A549 (cell line): ENCODE measurements at regions not wholly inside any gene's neighbourhood (a gene's known extent, or its start where the extent isn't known, plus 50 kb on each side); places are given as distances from the start of the nearest gene placed in this dataset.

Source experiments
- ATAC-seq, 2 experiments: fragments of 200-7000 bp in 1 of 2; fragments of >200 bp in 1 of 2; cut with Nextera tagmentation in 1 of 2; cut with Tn5 transposase in 1 of 2; 3 replicates each; pipeline versions ENCODE4 v1.8.0 to v1.9.1; 2018 to 2020; ENCODE audit warnings: mild to moderate bottlenecking in 1 of 2, moderate library complexity in 1 of 2
- CTCF ChIA-PET: fragments of 300-600 bp; sonication (Branson Sonifier 250); formaldehyde crosslinking; extraction: SDS; loops from one replicate; lab custom pipeline; 2021; ENCODE audit warnings: antibody characterized with exemption, inconsistent platforms; lab: Yijun Ruan, JAX
- POLR2A ChIA-PET: fragments of 350-600 bp; formaldehyde crosslinking; extraction: SDS; loops from one replicate; lab custom pipeline; 2021; ENCODE audit warnings: antibody characterized with exemption, inconsistent platforms; lab: Yijun Ruan, JAX
- DNase-seq, 2 experiments: peaks; one replicate each; pipeline versions ENCODE4 v3.0.0 to v3.0.0-alpha.2; 2011 to 2016; ENCODE audit warnings: low read depth in 1 of 2, low spot score in 1 of 2
- FAIRE-seq: peaks from 2 replicates; lab custom pipeline; 2011; peaks lifted over from hg19 to GRCh38; lab: Jason Lieb, UNC
- H3K27ac ChIP-seq, 2 experiments: fragments of >200 bp; sonication (Bioruptor Twin); formaldehyde crosslinking; 3 replicates each; pipeline ENCODE4 v1.5.1; 2016 to 2017
- H3K4me1 ChIP-seq: fragments of >200 bp; sonication (Bioruptor Twin); formaldehyde crosslinking; 3 replicates; pipeline ENCODE4 v1.6.1; 2016
- H3K4me2 ChIP-seq: fragments of >200 bp; sonication (Bioruptor Twin); formaldehyde crosslinking; 3 replicates; pipeline ENCODE4 v1.6.1; 2016
- H3K4me3 ChIP-seq: fragments of >200 bp; sonication (Bioruptor Twin); formaldehyde crosslinking; 3 replicates; pipeline ENCODE4 v1.5.1; 2016
- H3K9me3 ChIP-seq: fragments of >200 bp; sonication (Bioruptor Twin); formaldehyde crosslinking; 3 replicates; pipeline ENCODE4 v1.6.1; 2016
- CBX2 ChIP-seq: fragments of 200-600 bp; sonication (generic); IDR thresholded peaks from 2 replicates; pipeline ENCODE4 v1.6.1; 2016; ENCODE audit warnings: low read depth, mild to moderate bottlenecking, borderline replicate concordance
- CBX8 ChIP-seq: fragments of 200-600 bp; sonication (generic); IDR thresholded peaks from 2 replicates; pipeline ENCODE4 v1.6.1; 2016
- CEBPB ChIP-seq, 2 experiments: fragments of >200 bp in 1 of 2; sonication (Bioruptor Twin) in 1 of 2; formaldehyde crosslinking in 1 of 2; IDR thresholded peaks; 2 replicates each; pipeline ENCODE4 v1.6.1; 2012 to 2016
- EHMT2 ChIP-seq: fragments of 200-600 bp; sonication (generic); IDR thresholded peaks from 2 replicates; pipeline ENCODE4 v1.6.1; 2016; ENCODE audit warnings: antibody characterized with exemption, low read depth, mild to moderate bottlenecking, moderate library complexity
- EP300 ChIP-seq, 2 experiments: fragments of >200 bp; sonication (Bioruptor Twin); formaldehyde crosslinking; IDR thresholded peaks; 2 replicates in 1 of 2; 3 replicates in 1 of 2; pipeline ENCODE4 v1.6.1; 2016 to 2017
- ESRRA ChIP-seq: fragments of 150-350 bp; IDR thresholded peaks from 2 replicates; pipeline ENCODE4 v1.6.1; 2014; ENCODE audit warnings: mild to moderate bottlenecking, low read length, borderline replicate concordance
- FOSB ChIP-seq: fragments of 250-450 bp; sonication (Bioruptor Pico); IDR thresholded peaks from 2 replicates; pipeline ENCODE4 v1.5.0; 2020; ENCODE audit warnings: mild to moderate bottlenecking, moderate library complexity
- GATA3 ChIP-seq: IDR thresholded peaks from 2 replicates; pipeline ENCODE4 v1.6.1; 2012; ENCODE audit warnings: borderline replicate concordance
- HDAC2 ChIP-seq: fragments of 200-600 bp; sonication (generic); IDR thresholded peaks from 2 replicates; pipeline ENCODE4 v1.6.1; 2016
- HEYL ChIP-seq: fragments of 250-450 bp; sonication (Bioruptor Pico); IDR thresholded peaks from 2 replicates; pipeline ENCODE4 v1.8.0; 2021; ENCODE audit warnings: mild to moderate bottlenecking, moderate library complexity
- HOXB13 ChIP-seq: fragments of 250-450 bp; sonication (Bioruptor Pico); IDR thresholded peaks from 2 replicates; pipeline ENCODE4 v1.5.0; 2020; ENCODE audit warnings: low read depth, mild to moderate bottlenecking, moderate library complexity
- HOXB5 ChIP-seq: fragments of 250-450 bp; sonication (Bioruptor Pico); IDR thresholded peaks from 2 replicates; pipeline ENCODE4 v1.5.0; 2020; ENCODE audit warnings: mild to moderate bottlenecking, moderate library complexity
- NPAS2 ChIP-seq: fragments of 250-450 bp; sonication (Bioruptor Pico); IDR thresholded peaks from 2 replicates; pipeline ENCODE4 v1.8.0; 2022; ENCODE audit warnings: mild to moderate bottlenecking, moderate library complexity, borderline replicate concordance
- NR3C1 ChIP-seq: fragments of >200 bp; sonication (Bioruptor Twin); formaldehyde crosslinking; IDR thresholded peaks from 3 replicates; pipeline ENCODE4 v1.6.1; 2017
- PHF8 ChIP-seq: fragments of 200-600 bp; sonication (generic); IDR thresholded peaks from 2 replicates; pipeline ENCODE4 v1.6.1; 2016; ENCODE audit warnings: low read depth, mild to moderate bottlenecking, antibody characterized with exemption, moderate library complexity, borderline replicate concordance
- RAD21 ChIP-seq, 2 experiments: fragments of >200 bp in 1 of 2; sonication (Bioruptor Twin) in 1 of 2; formaldehyde crosslinking in 1 of 2; IDR thresholded peaks in 1 of 2; conservative IDR thresholded peaks in 1 of 2; 2 replicates in 1 of 2; 3 replicates in 1 of 2; pipeline ENCODE4 v1.6.1; 2012 to 2018; ENCODE audit warnings: inconsistent platforms in 1 of 2
- RARB ChIP-seq: fragments of 250-450 bp; sonication (Bioruptor Pico); IDR thresholded peaks from 2 replicates; pipeline ENCODE4 v1.8.0; 2021; ENCODE audit warnings: mild to moderate bottlenecking, moderate library complexity
- RCOR1 ChIP-seq: fragments of 150-350 bp; IDR thresholded peaks from 2 replicates; pipeline ENCODE4 v1.6.1; 2014; ENCODE audit warnings: antibody characterized with exemption, low read length, low read depth
- SREBF2 ChIP-seq: fragments of 450-650 bp; IDR thresholded peaks from 2 replicates; pipeline ENCODE4 v1.6.1; 2014; ENCODE audit warnings: mild to moderate bottlenecking, moderate library complexity
- ZC3H11A ChIP-seq: fragments of 450-650 bp; IDR thresholded peaks from 2 replicates; pipeline ENCODE4 v1.6.1; 2014; ENCODE audit warnings: antibody characterized with exemption, mild to moderate bottlenecking
- ZFP36 ChIP-seq: fragments of 450-650 bp; IDR thresholded peaks from 2 replicates; pipeline ENCODE4 v1.6.1; 2014; ENCODE audit warnings: borderline replicate concordance; ENCODE audit not compliant: partially characterized antibody
- WGBS: methylation state at CpG from one replicate; pipeline ENCODE4 v1.1.6; 2017; ENCODE audit errors: missing lambda C conversion rate; 5-methylcytosine and 5-hydroxymethylcytosine counted together
- TF ChIP-seq, protein P1 (sequence below): fragments of >200 bp; sonication (Bioruptor Twin); formaldehyde crosslinking; IDR thresholded peaks from 2 replicates; pipeline ENCODE4 v1.6.1; 2016
- TF ChIP-seq, protein P2 (sequence below): fragments of >200 bp; sonication (Bioruptor Twin); formaldehyde crosslinking; IDR thresholded peaks from 3 replicates; pipeline ENCODE4 v1.6.1; 2016
- TF ChIP-seq, protein P3 (sequence below): fragments of 450-650 bp; IDR thresholded peaks from 2 replicates; pipeline ENCODE4 v1.6.1; 2014; ENCODE audit warnings: antibody characterized with exemption
- TF ChIP-seq, protein P4 (sequence below): fragments of 250-450 bp; sonication (Bioruptor Pico); IDR thresholded peaks from 2 replicates; pipeline ENCODE4 v1.5.0; 2021; ENCODE audit warnings: mild to moderate bottlenecking, moderate library complexity, borderline replicate concordance
- TF ChIP-seq, protein P5 (sequence below): IDR thresholded peaks from 2 replicates; pipeline ENCODE4 v1.6.1; 2012
- TF ChIP-seq, protein P6 (sequence below): fragments of 200-600 bp; sonication (generic); IDR thresholded peaks from 2 replicates; pipeline ENCODE4 v1.6.1; 2016; ENCODE audit warnings: antibody characterized with exemption, mild to moderate bottlenecking, moderate library complexity

DNA sequence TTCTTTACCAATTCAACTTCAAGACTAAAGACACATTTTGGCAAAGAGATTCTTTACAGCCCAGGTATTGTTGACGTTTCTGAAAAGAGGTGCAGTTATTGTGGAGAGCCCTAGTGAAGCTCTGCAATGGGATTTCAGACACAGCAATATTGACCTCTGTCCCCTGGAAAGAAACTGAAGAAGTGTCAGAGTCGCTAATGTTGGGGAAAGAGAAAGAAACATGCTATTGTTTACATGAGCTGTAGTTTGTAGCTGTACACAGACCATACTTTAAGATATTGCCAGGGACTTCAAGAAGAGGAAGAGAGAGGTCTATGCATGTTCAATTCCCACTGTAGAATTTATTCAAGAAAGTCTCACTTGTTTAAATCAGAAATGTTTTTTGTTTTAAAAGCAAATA is 497.3 kb upstream of the BOD1L1 start:
- WGBS, result 17% methylated on average over 2 of the region's 2 CpGs
- H3K4me2 ChIP-seq, result no peak overlapping the region
- DNase-seq (no peak), ATAC-seq (no peak), FAIRE-seq (no peak)
- H3K27ac ChIP-seq, result no peak overlapping the region
- H3K4me3 ChIP-seq, result no peak overlapping the region
- POLR2A ChIA-PET, result no interaction called here
- no peaks in the 10 kb centered on the region for H3K9me3 ChIP-seq
- TF ChIP-seq RAD21 (conservative IDR thresholded peaks at IDR 0.05 in 1 of 2, IDR thresholded peaks at IDR 0.05 in 1 of 2) (no peak), EHMT2 (no peak), ZFP36 (no peak), HOXB5 (CRISPR knock-in tag) (no peak), EP300 (IDR thresholded peaks at IDR 0.05) (no peak), ZC3H11A (no peak), GATA3 (no peak), HDAC2 (no peak), FOSB (CRISPR knock-in tag) (no peak), CBX8 (no peak), RCOR1 (no peak), SREBF2 (no peak)
- TF ChIP-seq, protein P1, sequence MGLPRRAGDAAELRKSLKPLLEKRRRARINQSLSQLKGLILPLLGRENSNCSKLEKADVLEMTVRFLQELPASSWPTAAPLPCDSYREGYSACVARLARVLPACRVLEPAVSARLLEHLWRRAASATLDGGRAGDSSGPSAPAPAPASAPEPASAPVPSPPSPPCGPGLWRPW, result no peak
- TF ChIP-seq, protein P2, sequence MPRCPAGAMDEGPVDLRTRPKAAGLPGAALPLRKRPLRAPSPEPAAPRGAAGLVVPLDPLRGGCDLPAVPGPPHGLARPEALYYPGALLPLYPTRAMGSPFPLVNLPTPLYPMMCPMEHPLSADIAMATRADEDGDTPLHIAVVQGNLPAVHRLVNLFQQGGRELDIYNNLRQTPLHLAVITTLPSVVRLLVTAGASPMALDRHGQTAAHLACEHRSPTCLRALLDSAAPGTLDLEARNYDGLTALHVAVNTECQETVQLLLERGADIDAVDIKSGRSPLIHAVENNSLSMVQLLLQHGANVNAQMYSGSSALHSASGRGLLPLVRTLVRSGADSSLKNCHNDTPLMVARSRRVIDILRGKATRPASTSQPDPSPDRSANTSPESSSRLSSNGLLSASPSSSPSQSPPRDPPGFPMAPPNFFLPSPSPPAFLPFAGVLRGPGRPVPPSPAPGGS, result no peak
- TF ChIP-seq, protein P3, sequence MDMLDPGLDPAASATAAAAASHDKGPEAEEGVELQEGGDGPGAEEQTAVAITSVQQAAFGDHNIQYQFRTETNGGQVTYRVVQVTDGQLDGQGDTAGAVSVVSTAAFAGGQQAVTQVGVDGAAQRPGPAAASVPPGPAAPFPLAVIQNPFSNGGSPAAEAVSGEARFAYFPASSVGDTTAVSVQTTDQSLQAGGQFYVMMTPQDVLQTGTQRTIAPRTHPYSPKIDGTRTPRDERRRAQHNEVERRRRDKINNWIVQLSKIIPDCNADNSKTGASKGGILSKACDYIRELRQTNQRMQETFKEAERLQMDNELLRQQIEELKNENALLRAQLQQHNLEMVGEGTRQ, result no peak
- H3K4me1 ChIP-seq, result no peaks in the 10 kb centered on the region
- CTCF ChIA-PET, result interaction anchor here (1.5 kb wide), 1 partner anchor 30 kb away, joined by 3 read pairs; no protein-coding TSS in a partner anchor

DNA sequence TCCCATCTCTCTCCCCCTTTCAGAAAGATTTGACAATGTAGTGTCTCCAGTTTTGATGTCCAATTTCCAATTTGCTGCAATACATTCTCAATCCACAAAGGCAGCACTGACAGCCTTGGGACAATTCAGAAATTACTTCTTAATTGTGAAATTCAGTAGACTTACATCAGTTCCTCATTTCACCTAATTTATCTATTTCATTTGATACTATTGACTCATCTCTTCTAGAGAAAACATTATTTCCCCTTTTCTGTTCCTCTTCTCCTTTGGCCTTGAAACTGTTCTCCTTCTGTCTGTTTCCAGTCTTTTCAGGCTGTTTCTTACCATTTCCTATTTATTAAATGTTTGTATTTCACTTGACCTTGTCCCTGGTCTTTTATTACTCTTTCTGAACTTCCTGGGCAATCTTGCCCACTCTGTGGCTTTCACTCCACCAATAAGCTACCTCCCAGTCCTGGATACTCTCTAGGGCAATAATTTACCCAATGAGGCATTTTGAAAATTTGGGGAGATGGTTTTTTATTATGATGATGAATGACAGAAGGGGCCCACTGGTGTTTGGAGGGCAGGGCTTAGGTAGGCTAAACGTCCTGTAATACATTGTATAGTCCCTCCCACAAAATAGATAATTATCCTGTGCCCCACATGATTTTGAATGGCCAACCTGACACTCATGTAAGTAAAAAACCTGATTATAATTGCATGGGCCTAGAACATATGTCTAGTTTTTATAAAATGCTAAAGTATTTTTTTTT is 498.0 kb upstream of the BOD1L1 start:
- WGBS, result 45% methylated on average over 1 of the region's 1 CpG
- POLR2A ChIA-PET, result no interaction called here
- TF ChIP-seq PHF8 (no peak), NR3C1 (no peak), CEBPB (IDR thresholded peaks at IDR 0.05) (no peak), HOXB13 (no peak), ESRRA (no peak), RARB (CRISPR knock-in tag) (no peak), CBX2 (no peak), NPAS2 (CRISPR knock-in tag) (no peak), HEYL (CRISPR knock-in tag) (no peak)
- TF ChIP-seq, protein P4, sequence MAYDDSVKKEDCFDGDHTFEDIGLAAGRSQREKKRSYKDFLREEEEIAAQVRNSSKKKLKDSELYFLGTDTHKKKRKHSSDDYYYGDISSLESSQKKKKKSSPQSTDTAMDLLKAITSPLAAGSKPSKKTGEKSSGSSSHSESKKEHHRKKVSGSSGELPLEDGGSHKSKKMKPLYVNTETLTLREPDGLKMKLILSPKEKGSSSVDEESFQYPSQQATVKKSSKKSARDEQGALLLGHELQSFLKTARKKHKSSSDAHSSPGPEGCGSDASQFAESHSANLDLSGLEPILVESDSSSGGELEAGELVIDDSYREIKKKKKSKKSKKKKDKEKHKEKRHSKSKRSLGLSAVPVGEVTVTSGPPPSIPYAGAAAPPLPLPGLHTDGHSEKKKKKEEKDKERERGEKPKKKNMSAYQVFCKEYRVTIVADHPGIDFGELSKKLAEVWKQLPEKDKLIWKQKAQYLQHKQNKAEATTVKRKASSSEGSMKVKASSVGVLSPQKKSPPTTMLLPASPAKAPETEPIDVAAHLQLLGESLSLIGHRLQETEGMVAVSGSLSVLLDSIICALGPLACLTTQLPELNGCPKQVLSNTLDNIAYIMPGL (CRISPR knock-in tag), result no peak
- TF ChIP-seq, protein P5, sequence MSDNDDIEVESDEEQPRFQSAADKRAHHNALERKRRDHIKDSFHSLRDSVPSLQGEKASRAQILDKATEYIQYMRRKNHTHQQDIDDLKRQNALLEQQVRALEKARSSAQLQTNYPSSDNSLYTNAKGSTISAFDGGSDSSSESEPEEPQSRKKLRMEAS, result no peak
- TF ChIP-seq, protein P6, sequence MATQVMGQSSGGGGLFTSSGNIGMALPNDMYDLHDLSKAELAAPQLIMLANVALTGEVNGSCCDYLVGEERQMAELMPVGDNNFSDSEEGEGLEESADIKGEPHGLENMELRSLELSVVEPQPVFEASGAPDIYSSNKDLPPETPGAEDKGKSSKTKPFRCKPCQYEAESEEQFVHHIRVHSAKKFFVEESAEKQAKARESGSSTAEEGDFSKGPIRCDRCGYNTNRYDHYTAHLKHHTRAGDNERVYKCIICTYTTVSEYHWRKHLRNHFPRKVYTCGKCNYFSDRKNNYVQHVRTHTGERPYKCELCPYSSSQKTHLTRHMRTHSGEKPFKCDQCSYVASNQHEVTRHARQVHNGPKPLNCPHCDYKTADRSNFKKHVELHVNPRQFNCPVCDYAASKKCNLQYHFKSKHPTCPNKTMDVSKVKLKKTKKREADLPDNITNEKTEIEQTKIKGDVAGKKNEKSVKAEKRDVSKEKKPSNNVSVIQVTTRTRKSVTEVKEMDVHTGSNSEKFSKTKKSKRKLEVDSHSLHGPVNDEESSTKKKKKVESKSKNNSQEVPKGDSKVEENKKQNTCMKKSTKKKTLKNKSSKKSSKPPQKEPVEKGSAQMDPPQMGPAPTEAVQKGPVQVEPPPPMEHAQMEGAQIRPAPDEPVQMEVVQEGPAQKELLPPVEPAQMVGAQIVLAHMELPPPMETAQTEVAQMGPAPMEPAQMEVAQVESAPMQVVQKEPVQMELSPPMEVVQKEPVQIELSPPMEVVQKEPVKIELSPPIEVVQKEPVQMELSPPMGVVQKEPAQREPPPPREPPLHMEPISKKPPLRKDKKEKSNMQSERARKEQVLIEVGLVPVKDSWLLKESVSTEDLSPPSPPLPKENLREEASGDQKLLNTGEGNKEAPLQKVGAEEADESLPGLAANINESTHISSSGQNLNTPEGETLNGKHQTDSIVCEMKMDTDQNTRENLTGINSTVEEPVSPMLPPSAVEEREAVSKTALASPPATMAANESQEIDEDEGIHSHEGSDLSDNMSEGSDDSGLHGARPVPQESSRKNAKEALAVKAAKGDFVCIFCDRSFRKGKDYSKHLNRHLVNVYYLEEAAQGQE, result no peak
- TF ChIP-seq, protein P3, result no peak

More for the DNA sequence above, 498.0 kb upstream of the BOD1L1 start:
- Histone ChIP-seq H3K4me1 (no peaks in the 10 kb centered on the region), H3K27ac (no peak overlapping the region), H3K4me3 (no peak overlapping the region), H3K9me3 (no peaks in the 10 kb centered on the region), H3K4me2 (no peak overlapping the region)
- ATAC-seq (no peak), FAIRE-seq (no peak), DNase-seq (no peak)
- CTCF ChIA-PET, result interaction anchor here (1.5 kb wide), 1 partner anchor 31 kb away, joined by 3 read pairs; no protein-coding TSS in a partner anchor
